Hepatocyte (in vitro differentiated cells): ENCODE measurements at regions not wholly inside any gene's neighbourhood (a gene's known extent, or its start where the extent isn't known, plus 50 kb on each side); places are given as distances from the start of the nearest gene placed in this dataset.

Experiments
- EZH2phosphoT487 ChIP-seq: fragments of 200-600 bp; sonication (generic); IDR thresholded peaks from one replicate; pipeline ENCODE4 v1.6.1; 2018; ENCODE audit warnings: antibody characterized with exemption, mild to moderate bottlenecking, low read depth, moderate library complexity; ENCODE audit not compliant: unreplicated experiment, severe bottlenecking
- TF ChIP-seq, protein P1 (sequence below): fragments of 200-600 bp; sonication (generic); IDR thresholded peaks from 2 replicates; pipeline ENCODE4 v1.5.1; 2016; ENCODE audit warnings: antibody characterized with exemption, mild to moderate bottlenecking; ENCODE audit not compliant: poor library complexity

DNA sequence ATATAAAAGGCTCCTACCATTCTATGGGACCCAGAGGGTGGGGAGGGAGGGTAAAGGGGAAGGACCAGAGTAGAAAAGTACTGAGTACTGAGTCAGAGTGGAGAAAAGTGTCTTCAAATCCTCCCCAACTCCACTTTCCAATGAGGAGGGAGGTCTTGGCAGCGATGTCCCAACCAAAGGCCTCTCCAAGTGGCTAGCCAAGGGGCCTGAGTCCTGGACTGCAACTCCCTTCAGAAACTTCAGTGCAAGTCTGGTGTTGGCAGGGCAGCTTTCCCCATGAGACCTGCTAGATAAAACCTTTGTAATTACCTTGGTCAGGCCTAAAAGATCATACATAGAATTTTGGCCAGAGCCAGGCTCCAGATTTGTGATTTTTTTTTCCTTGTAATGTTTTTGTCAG, 111.3 kb upstream of the TNPO1 start:
- TF ChIP-seq, protein P1, sequence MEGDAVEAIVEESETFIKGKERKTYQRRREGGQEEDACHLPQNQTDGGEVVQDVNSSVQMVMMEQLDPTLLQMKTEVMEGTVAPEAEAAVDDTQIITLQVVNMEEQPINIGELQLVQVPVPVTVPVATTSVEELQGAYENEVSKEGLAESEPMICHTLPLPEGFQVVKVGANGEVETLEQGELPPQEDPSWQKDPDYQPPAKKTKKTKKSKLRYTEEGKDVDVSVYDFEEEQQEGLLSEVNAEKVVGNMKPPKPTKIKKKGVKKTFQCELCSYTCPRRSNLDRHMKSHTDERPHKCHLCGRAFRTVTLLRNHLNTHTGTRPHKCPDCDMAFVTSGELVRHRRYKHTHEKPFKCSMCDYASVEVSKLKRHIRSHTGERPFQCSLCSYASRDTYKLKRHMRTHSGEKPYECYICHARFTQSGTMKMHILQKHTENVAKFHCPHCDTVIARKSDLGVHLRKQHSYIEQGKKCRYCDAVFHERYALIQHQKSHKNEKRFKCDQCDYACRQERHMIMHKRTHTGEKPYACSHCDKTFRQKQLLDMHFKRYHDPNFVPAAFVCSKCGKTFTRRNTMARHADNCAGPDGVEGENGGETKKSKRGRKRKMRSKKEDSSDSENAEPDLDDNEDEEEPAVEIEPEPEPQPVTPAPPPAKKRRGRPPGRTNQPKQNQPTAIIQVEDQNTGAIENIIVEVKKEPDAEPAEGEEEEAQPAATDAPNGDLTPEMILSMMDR, result no peak
- no peak for TF ChIP-seq EZH2phosphoT487
